Omental fat pad (tissue), 3 donors: ENCODE measurements at regions not wholly inside any gene's neighbourhood (a gene's known extent, or its start where the extent isn't known, plus 50 kb on each side); places are given as distances from the start of the nearest gene placed in this dataset.
"Not testable (repeated sequence)": the region's sequence is repeated elsewhere in the genome, so short reads cannot be mapped to it uniquely, and the experiment has no call there.

ENCODE experiments used
- ATAC-seq: fragments of 150-250 bp; one replicate; pipeline ENCODE4 v1.9.1; 2016; ENCODE audit warnings: mild to moderate bottlenecking, moderate library complexity; ENCODE audit not compliant: low FRiP score
- DNase-seq: peaks from one replicate; pipeline ENCODE4 v3.0.0-alpha.2; 2019; ENCODE audit warnings: low spot score
- TF ChIP-seq, protein P1 (sequence below), 3 donors: fragments of 450-650 bp; IDR thresholded peaks; one replicate each; pipeline ENCODE4 v1.5.1; 2016 to 2017; ENCODE audit warnings: antibody characterized with exemption in 3 of 3, mild to moderate bottlenecking in 3 of 3, moderate library complexity in 2 of 3

DNA sequence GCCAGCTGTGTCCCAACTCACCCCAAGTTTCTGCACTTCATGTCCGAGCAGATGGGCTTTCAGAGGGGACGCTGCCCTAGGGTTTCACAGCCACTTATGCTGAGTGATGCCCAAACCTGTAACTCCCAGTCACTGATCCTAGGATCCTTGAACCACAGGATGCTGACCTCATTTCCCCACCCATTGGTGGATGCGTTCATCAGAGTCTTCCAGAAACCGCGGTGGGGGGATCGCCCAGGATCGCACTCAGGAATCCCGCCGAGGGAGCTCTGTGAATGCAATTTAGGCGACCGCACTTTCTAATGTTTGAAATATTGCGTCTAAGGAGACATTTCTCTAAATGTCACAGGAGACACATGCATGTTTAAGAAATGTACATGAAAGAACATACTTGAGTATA, 212.3 kb upstream of the IRX4 start:
- ATAC-seq = no peak

DNA sequence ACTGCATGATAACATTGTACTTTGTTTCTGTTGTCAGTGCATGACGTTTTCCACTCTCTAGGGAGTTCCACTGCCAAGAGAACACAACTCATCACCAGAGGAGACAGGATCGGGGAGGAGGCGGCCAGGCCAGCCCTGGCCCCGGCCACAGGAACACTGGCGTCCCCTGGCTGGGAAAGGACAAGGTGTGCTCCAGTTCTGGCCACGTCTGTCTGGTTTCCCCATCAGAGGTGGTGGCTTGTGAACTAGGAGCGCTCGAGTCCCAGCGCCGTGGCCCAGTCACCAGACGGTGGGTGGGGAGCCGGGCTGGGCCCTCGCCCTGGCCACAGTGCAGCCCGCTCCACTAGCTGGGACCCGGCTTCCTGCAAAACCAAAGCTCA, 211.9 kb upstream of the IRX4 start:
- TF ChIP-seq, protein P1, sequence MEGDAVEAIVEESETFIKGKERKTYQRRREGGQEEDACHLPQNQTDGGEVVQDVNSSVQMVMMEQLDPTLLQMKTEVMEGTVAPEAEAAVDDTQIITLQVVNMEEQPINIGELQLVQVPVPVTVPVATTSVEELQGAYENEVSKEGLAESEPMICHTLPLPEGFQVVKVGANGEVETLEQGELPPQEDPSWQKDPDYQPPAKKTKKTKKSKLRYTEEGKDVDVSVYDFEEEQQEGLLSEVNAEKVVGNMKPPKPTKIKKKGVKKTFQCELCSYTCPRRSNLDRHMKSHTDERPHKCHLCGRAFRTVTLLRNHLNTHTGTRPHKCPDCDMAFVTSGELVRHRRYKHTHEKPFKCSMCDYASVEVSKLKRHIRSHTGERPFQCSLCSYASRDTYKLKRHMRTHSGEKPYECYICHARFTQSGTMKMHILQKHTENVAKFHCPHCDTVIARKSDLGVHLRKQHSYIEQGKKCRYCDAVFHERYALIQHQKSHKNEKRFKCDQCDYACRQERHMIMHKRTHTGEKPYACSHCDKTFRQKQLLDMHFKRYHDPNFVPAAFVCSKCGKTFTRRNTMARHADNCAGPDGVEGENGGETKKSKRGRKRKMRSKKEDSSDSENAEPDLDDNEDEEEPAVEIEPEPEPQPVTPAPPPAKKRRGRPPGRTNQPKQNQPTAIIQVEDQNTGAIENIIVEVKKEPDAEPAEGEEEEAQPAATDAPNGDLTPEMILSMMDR (IDR thresholded peaks at IDR 0.05) = no peak
- ATAC-seq (no peak), DNase-seq (no peak)

More for the DNA sequence above, 212.3 kb upstream of the IRX4 start:
- TF ChIP-seq, protein P1 (IDR thresholded peaks at IDR 0.05) = no peak
- no peak for DNase-seq

DNA sequence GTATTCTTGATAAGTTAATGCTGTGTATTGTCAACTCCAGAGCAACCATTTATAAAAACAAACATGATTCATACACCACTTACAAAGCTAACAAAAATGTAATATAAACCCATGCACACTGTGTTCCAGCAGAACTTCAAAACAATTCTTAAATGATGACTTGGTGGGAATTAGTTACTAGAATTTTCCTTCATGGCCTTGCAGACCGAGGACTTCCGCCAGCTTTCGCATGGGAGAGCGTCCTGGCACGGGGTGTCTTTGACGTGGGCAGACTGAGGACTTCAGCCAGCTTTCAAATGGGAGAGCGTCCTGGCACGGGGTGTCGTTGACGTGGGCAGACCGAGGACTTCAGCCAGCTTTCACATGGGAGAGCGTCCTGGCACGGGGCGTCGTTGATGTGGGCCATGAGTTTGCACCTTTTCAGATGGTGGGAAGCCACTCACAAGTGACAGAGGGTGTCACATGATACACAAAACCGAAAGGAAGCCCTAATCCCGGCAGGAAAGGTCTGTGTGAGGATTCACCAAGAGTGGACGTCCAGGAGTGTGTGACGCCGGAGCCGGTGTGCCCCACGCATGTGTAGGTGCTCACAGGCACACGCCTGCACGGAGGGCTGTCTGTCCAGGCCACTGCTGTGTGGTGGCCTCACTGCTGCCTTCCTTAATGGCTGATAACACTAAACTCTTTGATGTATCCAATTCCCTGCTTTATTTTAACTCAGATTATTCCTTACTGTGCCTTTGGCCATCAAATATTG, 211.3 kb upstream of the IRX4 start:
- ATAC-seq (no peak), DNase-seq (no peak)

DNA sequence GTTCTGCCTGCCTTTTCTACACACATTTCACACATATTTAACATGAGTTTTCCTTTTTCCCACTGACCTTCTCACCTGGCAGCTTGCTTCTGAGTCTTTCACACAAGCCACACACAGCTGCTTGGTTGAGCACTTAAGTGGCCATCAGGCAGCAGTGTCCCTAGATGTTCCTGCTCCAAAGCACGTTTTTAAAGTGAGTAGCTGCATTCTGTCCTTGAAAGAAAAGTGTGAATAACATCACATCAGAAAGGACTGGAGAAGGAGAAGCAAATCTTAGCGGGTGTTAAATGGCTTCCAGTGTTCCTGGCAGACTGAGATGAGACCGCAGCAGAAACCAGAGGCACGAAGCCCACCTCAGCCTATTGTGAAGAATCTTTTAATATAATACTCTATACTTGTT, 209.2 kb upstream of the IRX4 start:
- TF ChIP-seq, protein P1 (IDR thresholded peaks at IDR 0.05) = no peak
- ATAC-seq = no peak

More for the DNA sequence above, 211.3 kb upstream of the IRX4 start:
- TF ChIP-seq, protein P1 (IDR thresholded peaks at IDR 0.05) = no peak

DNA sequence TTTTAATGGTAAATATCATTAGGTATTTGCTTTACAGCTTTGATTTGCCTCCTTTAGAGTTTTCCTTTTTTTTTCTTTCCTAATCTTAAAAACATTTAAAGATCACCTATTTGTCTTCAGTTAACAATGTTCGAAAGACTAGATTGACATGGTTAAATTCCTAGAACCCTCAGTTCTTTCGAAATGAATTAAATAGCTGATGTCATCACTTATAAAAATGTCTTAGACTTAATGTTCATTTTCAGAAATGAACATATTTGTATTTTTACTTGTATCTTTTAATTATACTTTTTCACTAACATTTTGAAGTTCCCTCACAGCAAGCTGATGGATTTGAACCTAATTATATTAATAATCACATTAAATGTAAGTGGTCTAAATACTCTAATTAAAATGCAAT, 205.3 kb upstream of the IRX4 start:
- no peak for ATAC-seq
- TF ChIP-seq, protein P1 (IDR thresholded peaks at IDR 0.05) = no peak
- no peak for DNase-seq

More for the DNA sequence above, 209.2 kb upstream of the IRX4 start:
- no peak for DNase-seq

DNA sequence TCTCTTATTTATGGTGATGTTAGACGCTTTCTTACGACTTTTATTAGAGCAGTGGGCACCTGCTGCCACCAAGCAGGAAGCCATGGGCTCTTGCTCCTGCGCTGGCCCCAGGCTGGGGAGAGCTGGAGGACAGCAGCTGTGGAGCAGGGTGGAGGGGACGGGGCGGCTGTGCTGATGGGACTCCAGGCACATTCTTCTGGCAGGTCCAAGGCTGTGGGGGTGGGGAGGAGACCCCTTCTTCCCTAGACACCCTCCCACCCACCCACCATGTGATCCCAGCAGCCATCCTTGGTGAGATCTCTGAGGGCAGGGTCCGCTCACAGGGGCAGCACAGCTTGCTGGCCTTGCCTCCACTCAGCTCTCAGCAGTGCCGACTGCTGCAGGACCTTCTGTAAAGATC, 192.6 kb upstream of the IRX4 start:
- DNase-seq = no peak
- TF ChIP-seq, protein P1 (IDR thresholded peaks at IDR 0.05) = no peak
- no peak for ATAC-seq

DNA sequence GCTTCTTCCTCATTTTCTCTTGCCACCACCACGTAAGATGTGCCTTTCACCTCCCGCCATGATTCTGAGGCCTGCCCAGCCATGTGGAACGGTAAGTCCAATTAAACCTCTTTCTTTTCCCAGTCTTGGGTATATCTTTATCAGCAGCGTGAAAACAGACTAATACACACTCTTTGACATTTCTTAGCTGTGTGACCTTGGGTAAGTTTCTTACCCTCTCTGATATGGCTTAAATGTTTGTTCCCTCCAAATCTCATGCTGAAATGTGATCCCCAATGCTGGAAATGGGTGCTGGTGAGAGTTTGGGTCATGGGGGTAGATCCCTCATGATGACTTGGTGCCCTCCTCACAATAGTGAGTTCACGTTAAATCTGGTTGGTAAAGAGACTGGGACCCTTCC, 188.8 kb upstream of the IRX4 start:
- TF ChIP-seq, protein P1 (IDR thresholded peaks at IDR 0.05) = no peak
- ATAC-seq (no peak), DNase-seq (no peak)

DNA sequence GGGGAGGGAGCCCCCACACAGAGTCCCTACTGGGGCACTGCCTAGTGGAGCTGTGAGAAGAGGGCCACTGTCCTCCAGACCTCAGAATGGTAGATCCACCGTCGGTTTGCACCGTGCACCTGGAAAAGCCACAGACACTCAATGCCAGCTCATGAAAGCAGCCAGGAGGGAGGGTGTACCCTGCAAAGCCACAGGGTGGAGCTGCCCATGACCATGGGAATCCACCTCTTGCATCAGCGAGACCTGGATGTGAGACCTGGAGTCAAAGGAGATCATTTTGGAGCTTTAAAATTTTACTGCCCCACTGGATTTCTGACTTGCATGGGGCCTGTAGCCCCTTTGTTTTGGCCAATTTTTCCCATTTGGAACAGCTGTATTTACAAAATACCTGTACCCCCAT, 188.1 kb upstream of the IRX4 start:
- not testable (repeated sequence) for ATAC-seq, DNase-seq
